ENCODE measurements at regions not wholly inside any gene's neighbourhood (a gene's known extent, or its start where the extent isn't known, plus 50 kb on each side); places are given as distances from the start of the nearest gene placed in this dataset.
A peak's percentile ranks its signal among the peaks of the same experiment; 100 is the strongest.

GRCh38 chr1:67500413-67500959 lies 70.3 kb upstream of the SERBP1 start:
- no peak overlapping the region for H2AFZ ChIP-seq (ENCODE audit: insufficient read depth, low read depth, low read length, poor library complexity, severe bottlenecking)

More at GRCh38 chr1:67500413-67500959, 70.3 kb upstream of the SERBP1 start:
- intact Hi-C loops (cut with micrococcal nuclease): loop anchor here (1.0 to 2.0 kb wide), 6 partner anchors 70 to 736 kb away; partner anchors contain the start of gene SERBP1
- Histone ChIP-seq H3K27me3 (replicated peaks in 1 of 4; ENCODE audit: control extremely low read depth in 1 of 4, control insufficient read depth in 3 of 4, insufficient read depth in 4 of 4, low read length in 3 of 4) (peaks cover 0 to 6% (median 0%) of the 10 kb centered on the region in 4 experiments), H3K36me3 (replicated peaks in 1 of 2; ENCODE audit: control extremely low read depth in 1 of 2, control insufficient read depth in 1 of 2, extremely low read depth in 1 of 2, insufficient read depth in 2 of 2, low read length in 1 of 2) (no peaks in the 10 kb centered on the region), H3K4me3 (ENCODE audit: control extremely low read depth in 1 of 5, extremely low read depth in 1 of 5, insufficient read depth in 1 of 5, low read depth in 2 of 5, low read length in 4 of 5) (no peak overlapping the region), H3K9ac (ENCODE audit: low read length) (no peak overlapping the region), H3K79me2 (ENCODE audit: control insufficient read depth, insufficient read depth, low read length) (no peaks in the 10 kb centered on the region), H3K4me2 (replicated peaks; ENCODE audit: low read depth, low read length, poor library complexity, severe bottlenecking) (peak overlapping the region; percentile 29), H3K4me1 (ENCODE audit: control insufficient read depth in 2 of 2, insufficient read depth in 2 of 2, low read length in 2 of 2) (peaks cover 3 to 6% of the 10 kb centered on the region in 2 donors), H3K27ac (ENCODE audit: low read length in 2 of 2) (no peak overlapping the region), H3K9me3 (ENCODE audit: control extremely low read depth in 1 of 3, control insufficient read depth in 2 of 3, insufficient read depth in 1 of 3, low read length in 2 of 3) (no peaks in the 10 kb centered on the region), H4K20me1 (ENCODE audit: control insufficient read depth, insufficient read depth, low read length, poor library complexity, severe bottlenecking) (no peaks in the 10 kb centered on the region)
- H3K4me3 Mint-ChIP-seq: no peak overlapping the region
- 1% methylated on average over 17 of the region's 18 CpGs for WGBS (ENCODE audit: insufficient coverage)
- DNase-seq: peak; percentile 86
- H3K27me3 Mint-ChIP-seq: peaks cover 18% of the 10 kb centered on the region
- no peak for TF ChIP-seq EZH2 (IDR thresholded peaks at IDR 0.05; ENCODE audit: borderline replicate concordance, insufficient read depth, low read depth, low read length, poor library complexity, severe bottlenecking)
- TF ChIP-seq CTCF (IDR thresholded peaks at IDR 0.05): peak; percentile 98
- H3K27ac Mint-ChIP-seq: no peak overlapping the region
- H3K4me1 Mint-ChIP-seq: peaks cover 4% of the 10 kb centered on the region
- ATAC-seq (ENCODE audit: low read depth): peak; percentile 96
- POLR2A ChIA-PET: interaction anchor here (1.2 kb wide), 1 partner anchor 70 kb away, joined by 4 read pairs; the partner anchor contains the start of gene SERBP1
- CTCF ChIA-PET: interaction anchor here (0.5 to 5.3 kb wide), 36 partner anchors 10 to 735 kb away, joined by 3 to 104 read pairs (median 5); partner anchors contain the start of gene SERBP1
- H3K9me3 Mint-ChIP-seq (ENCODE audit: insufficient read depth): no peaks in the 10 kb centered on the region
